Thyroid gland (tissue), 4 donors: ENCODE measurements at regions not wholly inside any gene's neighbourhood (a gene's known extent, or its start where the extent isn't known, plus 50 kb on each side); places are given as distances from the start of the nearest gene placed in this dataset.

Experiments used
- DNase-seq, 2 donors: peaks; one replicate each; pipeline ENCODE4 v3.0.0-alpha.2; 2019
- H3K27ac ChIP-seq, 3 donors: fragments of 200-600 bp; sonication (generic); 1 replicate in 2 of 3; 2 replicates in 1 of 3; pipeline ENCODE4 v1.5.1; 2016 to 2019; ENCODE audit warnings: mild to moderate bottlenecking in 1 of 3, moderate library complexity in 1 of 3
- H3K27me3 ChIP-seq: fragments of 200-600 bp; sonication (generic); one replicate; pipeline ENCODE4 v1.5.1; 2019
- H3K36me3 ChIP-seq, 2 donors: fragments of 200-600 bp; sonication (generic); one replicate each; pipeline ENCODE4 v1.5.1; 2016 to 2019
- H3K4me1 ChIP-seq, 2 donors: fragments of 200-600 bp; sonication (generic); one replicate each; pipeline ENCODE4 v1.5.1; 2017 to 2019
- H3K4me3 ChIP-seq, 3 donors: fragments of 200-600 bp; sonication (generic); replicated peaks in 1 of 3; 1 replicate in 2 of 3; 2 replicates in 1 of 3; pipeline ENCODE4 v1.5.1; 2016; ENCODE audit warnings: mild to moderate bottlenecking in 1 of 3
- H3K9me3 ChIP-seq: fragments of 200-600 bp; sonication (generic); one replicate; pipeline ENCODE4 v1.5.1; 2017
- CTCF ChIP-seq, 6 experiments: fragments of 200-600 bp in 3 of 6; fragments of 450-650 bp in 3 of 6; sonication (generic) in 3 of 6; IDR thresholded peaks; one replicate each; pipeline ENCODE4 v1.5.1; 2016 to 2019; ENCODE audit warnings: antibody characterized with exemption in 6 of 6, mild to moderate bottlenecking in 2 of 6, inconsistent platforms in 1 of 6, moderate library complexity in 1 of 6
- POLR2A ChIP-seq, 2 donors: fragments of 450-650 bp; IDR thresholded peaks; one replicate each; pipeline ENCODE4 v1.6.1; 2017; ENCODE audit warnings: antibody characterized with exemption in 2 of 2, mild to moderate bottlenecking in 2 of 2, moderate library complexity in 1 of 2
- WGBS, 2 donors: methylation state at CpG; one replicate each; pipeline ENCODE4 v1.1.5; 2017; 5-methylcytosine and 5-hydroxymethylcytosine counted together
- intact Hi-C: fragments of 100-400 bp; cut with DNase I; formaldehyde crosslinking; loops from one replicate; pipeline ENCODE4 v1.15.1; 2023

DNA sequence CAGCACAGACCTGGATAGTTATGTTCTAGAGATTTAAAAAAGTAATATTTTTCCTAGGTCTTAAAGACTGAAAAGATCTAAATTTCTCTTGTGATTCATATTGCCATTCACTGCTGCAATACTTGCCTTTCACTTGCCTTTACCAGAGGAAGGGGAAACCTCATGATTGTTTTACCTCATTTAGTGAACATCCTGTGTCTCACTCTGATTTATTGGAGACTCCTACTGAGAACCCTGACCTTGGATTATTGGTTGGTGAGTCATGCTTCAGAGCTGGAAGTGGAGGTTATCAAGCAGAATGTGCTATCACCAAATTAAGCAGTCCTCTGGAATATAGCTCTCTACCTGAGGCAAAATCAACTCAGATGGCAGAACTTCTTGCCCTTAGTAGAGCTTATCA, 500.5 kb downstream of the TSN start:
- no peaks in the 10 kb centered on the region for H3K36me3 ChIP-seq
- H3K27me3 ChIP-seq: no peaks in the 10 kb centered on the region
- H3K4me1 ChIP-seq: no peaks in the 10 kb centered on the region
- no peak for TF ChIP-seq POLR2A (IDR thresholded peaks at IDR 0.05)
- no peak for TF ChIP-seq CTCF (IDR thresholded peaks at IDR 0.05)
- H3K9me3 ChIP-seq: no peaks in the 10 kb centered on the region
- DNase-seq: no peak
- intact Hi-C loops: no loop called here
- no peak overlapping the region for H3K27ac ChIP-seq
- no peak overlapping the region for H3K4me3 ChIP-seq

- intact Hi-C loops: no loop called here
- DNase-seq: no peak
- H3K27ac ChIP-seq: no peak overlapping the region
- TF ChIP-seq CTCF (IDR thresholded peaks at IDR 0.05) (no peak), POLR2A (IDR thresholded peaks at IDR 0.05) (no peak)
- WGBS, 2 donors: 64 to 67% methylated on average over 2 of the region's 2 CpGs
- H3K27me3 ChIP-seq: no peaks in the 10 kb centered on the region
- no peaks in the 10 kb centered on the region for H3K4me1 ChIP-seq
- H3K36me3 ChIP-seq: no peaks in the 10 kb centered on the region
- H3K9me3 ChIP-seq: no peaks in the 10 kb centered on the region
- no peak overlapping the region for H3K4me3 ChIP-seq
Observed at GRCh38 chr2:122261911-122262310, 506.5 kb downstream of the TSN start.

DNA sequence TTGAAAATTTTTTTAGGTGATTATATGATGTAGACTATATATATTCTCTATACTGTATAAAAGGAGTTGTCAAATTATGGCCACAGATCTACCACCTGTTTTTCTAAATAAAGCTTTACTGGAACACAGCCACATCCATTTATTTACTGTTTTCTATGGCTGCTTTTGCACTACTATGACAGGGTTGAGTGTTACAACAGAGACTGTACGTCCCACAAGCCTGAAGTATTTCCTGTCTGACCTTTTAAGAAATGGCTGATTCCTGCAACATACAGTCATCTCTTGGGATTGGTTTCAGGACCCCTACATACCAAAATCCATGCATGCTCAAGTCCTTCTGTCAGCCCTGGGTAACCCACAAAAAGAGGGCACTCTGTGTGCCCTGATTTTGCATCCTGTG, 508.3 kb downstream of the TSN start:
- TF ChIP-seq CTCF (IDR thresholded peaks at IDR 0.05) (no peak), POLR2A (IDR thresholded peaks at IDR 0.05) (no peak)
- WGBS, 2 donors: 58 to 69% methylated on average over 1 of the region's 1 CpG
- Histone ChIP-seq H3K27ac (no peak overlapping the region), H3K4me1 (no peaks in the 10 kb centered on the region), H3K9me3 (no peaks in the 10 kb centered on the region), H3K36me3 (no peaks in the 10 kb centered on the region), H3K27me3 (no peaks in the 10 kb centered on the region), H3K4me3 (no peak overlapping the region)
- no peak for DNase-seq
- intact Hi-C loops: no loop called here

DNA sequence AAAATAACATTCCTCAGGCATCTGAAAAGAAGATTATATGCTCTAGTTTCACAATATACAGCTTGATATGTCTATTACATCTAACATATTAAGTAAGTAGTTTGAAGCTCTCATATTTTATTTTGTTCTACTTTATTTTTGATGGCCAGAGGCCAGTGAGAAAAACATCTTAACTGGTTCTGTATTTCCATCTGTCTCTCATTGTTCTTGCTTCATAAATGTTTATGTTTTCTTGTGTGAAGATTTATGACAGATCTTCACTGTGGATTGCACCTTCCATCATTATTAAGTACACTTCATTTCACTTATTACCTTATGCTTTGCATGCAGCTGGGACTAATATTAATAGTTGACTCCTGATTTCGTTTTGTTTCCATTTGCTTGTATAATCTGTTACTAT, 511.2 kb downstream of the TSN start:
- no peaks in the 10 kb centered on the region for H3K27me3 ChIP-seq
- no peaks in the 10 kb centered on the region for H3K9me3 ChIP-seq
- 63% methylated on average over 1 of the region's 1 CpG for WGBS, 2 donors
- TF ChIP-seq POLR2A (IDR thresholded peaks at IDR 0.05) (no peak), CTCF (IDR thresholded peaks at IDR 0.05) (no peak)
- no peak overlapping the region for H3K4me3 ChIP-seq
- no peaks in the 10 kb centered on the region for H3K4me1 ChIP-seq
- no peaks in the 10 kb centered on the region for H3K36me3 ChIP-seq
- no peak overlapping the region for H3K27ac ChIP-seq
- DNase-seq: no peak
- intact Hi-C loops: no loop called here

- Histone ChIP-seq H3K27me3 (no peaks in the 10 kb centered on the region), H3K4me3 (no peak overlapping the region), H3K36me3 (no peaks in the 10 kb centered on the region), H3K4me1 (no peaks in the 10 kb centered on the region), H3K27ac (no peak overlapping the region), H3K9me3 (no peaks in the 10 kb centered on the region)
- intact Hi-C loops: no loop called here
- TF ChIP-seq CTCF (IDR thresholded peaks at IDR 0.05) (no peak), POLR2A (IDR thresholded peaks at IDR 0.05) (no peak)
- DNase-seq: no peak
- 92 to 95% methylated on average over 5 of the region's 5 CpGs for WGBS, 2 donors
Observed at GRCh38 chr2:122267947-122268346, 512.5 kb downstream of the TSN start.
